Activated CD4-positive, alpha-beta T cell treated with anti-CD3 and anti-CD28 coated beads, Interleukin-2, Interleukin-4, amounts not matched to agents 100 ng/mL and 50 ng/mL, durations not matched to agents 16 hours and 8 hours (primary cell): ENCODE measurements at regions not wholly inside any gene's neighbourhood (a gene's known extent, or its start where the extent isn't known, plus 50 kb on each side); places are given as distances from the start of the nearest gene placed in this dataset.

Experiments used
- DNase-seq: peaks from one replicate; pipeline ENCODE4 v3.0.0-alpha.2; 2020; ENCODE audit warnings: low spot score

DNA sequence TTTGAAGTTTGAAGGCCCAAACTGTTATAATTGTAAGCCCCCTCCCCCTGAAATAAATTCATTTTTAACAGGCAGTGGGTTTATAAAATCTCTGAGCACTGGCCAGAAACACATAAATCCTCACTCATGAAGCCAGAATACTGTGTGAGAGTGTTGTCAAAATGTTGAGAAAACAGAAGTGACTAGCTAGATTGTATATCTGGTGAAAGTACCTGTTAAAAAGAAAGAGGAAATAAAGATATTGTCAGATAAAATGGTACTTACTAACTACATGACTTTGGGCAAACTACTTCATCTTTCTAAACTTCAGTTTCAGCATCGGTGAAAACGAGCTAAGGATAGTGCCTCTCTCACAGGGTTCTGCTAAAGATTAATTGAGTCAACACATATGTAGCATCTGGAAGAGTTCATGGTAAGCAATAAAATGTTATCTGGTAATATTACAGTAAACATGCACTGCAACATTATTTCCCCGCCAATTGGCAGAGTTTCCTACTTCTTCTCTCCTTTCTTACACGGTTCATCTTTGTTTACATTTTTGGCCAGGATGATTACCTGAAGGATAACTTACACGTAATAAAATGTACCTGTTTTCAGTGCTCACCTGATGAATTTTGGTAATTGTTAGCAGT, 202.5 kb upstream of the CHRM2 start:
- no peak for DNase-seq

DNA sequence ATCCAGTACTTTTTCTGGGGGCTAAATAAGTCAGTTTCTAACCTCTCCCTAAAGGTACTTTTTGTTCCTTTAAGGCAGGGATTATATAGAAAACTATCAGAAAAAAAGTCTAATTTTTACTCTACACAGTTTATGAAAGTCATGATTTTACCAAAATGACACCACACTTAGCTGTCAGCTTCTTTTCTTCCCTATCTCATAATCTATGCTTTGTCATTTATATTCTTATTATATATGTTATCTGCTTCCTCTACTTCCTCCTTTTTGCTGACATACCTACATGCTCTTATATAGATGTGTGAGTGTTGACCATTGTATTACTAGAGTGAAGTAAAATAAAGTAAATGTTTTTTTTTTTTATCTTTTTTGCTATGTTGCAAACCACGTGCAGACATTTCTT, 203.9 kb upstream of the CHRM2 start:
- no peak for DNase-seq

DNA sequence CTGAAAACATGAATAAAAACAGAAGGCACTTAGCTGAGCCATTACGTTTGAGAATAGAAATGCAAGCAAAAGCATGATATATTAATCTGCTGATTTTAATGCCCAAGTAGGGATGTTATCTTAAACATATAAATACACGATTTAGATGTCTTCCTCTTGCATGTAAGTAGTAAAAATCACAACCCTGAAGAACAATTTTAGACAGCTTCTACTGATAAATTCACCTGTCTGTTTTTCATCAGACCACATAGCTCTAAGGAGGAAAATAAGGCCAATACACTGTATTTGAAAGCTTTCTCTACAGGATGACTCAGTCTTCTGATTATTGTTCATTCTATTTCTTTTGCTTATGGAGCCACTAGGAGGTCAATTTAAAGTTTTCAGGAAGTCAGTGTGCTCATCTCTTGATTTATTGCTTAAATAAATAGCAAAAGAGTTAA, 210.9 kb upstream of the CHRM2 start:
- DNase-seq: no peak

DNA sequence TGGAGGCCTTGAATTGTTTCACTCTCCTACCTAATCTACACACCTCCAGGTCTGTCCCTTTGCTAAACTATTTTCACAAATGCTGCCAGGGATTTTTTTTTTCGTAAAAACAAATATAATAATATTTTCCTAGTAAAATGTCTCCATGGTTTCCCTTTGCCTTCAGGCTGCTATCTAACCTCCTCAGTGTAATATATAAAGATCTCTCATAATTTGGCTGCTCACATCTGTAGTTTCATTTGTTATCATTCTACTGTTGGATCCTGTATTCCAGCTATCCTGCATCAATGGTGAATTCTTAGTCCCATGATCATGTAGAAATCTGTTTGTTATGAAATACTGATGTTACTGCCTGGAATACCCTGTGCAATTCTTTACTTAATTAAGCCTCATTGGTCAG, 211.9 kb upstream of the CHRM2 start:
- no peak for DNase-seq

DNA sequence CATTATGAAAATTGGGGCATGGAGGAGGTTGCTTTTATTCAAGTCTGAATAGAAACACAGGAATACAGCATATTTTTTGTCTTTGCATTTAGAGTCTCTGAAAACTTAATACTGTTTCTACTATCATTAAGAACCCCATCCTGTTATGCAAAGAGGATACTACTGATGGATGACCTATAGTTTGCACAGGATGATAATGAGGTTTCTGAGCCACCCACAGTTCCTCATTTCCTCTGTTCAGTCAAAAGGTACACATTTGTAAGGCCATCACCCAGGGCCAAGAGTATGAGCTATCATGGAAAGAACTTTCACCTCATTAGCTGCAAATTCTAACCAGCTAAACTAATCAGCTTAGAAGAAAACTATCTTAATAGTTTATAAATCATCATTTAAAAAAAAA, 213.0 kb upstream of the CHRM2 start:
- no peak for DNase-seq

DNA sequence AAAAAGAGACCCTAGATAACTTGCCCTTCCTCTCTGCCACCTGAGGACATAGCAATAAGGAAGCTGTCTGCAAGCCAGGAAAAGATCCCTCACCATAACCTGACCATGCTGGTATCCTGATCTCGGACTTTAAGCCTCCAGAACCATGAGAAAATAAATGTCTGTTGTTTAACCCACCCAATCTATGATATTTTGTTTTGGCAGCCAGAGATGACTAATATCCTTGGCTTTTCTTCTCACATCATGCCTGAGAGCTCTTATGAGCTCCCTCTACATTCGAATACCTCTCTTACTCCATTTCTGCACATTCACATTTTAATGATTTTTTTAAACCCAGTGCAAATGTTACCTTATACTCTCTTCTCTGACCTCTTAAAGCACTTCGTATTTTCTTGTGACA, 214.0 kb upstream of the CHRM2 start:
- no peak for DNase-seq

DNA sequence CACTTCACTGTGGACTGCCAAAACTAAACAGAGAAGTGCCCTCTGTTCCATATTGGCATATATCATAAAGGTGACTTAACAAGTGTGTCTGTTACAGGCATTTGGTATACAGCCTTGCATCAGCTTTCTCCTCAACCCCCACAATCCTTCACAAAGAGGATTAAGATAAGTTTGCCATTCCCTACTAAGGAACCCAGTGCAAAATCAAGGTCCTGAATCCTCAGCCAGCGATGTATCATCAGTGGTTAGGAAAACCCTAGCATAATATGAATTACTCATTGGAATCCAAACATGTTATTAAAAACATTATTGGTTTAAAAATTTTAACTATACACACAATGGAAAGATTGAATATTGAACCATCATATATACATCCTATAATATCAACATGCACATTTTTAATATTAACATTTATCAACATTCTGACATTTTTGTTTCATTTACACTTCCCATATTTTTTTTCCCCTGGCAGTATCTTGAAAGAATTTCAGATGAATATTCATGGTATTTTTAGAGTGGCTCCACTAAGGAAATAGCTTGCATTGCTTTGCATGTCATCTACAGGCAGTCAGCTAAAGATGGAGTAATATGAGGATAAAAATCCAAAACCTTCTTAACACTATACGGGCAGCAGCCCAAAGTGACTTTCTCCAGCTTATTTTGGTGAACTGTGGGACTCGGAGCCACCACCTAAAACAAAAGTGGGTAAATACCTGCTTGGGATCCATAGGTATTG, 215.6 kb upstream of the CHRM2 start:
- no peak for DNase-seq

DNA sequence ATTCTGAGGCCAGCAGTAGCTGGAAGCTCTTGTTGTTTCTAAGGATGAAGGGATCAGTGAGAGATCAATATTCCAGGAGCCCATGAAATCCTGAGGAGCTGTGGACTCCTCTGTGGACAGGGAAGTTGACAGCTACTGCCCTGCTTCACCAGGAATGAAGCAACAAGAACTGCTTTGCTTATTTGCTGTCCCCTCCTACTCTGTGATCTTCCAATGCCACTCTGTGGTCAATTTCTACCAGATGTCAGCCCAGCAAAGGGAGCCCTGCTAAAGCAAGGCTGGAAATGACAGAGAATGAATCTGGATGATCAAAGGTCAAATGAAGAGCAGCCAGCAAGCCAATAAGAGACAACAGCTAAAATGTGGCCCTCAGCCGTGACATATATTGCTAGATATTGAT, 227.5 kb upstream of the CHRM2 start:
- no peak for DNase-seq

DNA sequence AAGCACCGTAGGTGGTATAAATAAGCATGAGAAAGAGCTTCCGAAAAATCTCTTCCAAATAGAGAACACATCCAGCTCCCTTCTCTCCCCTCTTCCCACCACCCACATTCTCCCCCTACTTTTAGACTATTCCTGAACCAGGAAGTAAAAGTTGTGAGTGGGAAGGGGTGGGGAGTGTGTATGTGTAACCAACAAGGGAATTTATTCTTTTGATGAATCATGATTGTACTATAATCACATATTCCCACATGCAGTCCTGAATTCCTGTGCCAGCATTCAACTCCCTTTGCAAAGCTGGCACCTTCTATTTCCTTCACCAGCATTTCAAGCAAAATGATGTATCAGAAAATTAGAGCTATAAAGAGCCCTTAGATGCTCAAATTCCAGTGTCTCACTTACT, 230.6 kb upstream of the CHRM2 start:
- DNase-seq: no peak

DNA sequence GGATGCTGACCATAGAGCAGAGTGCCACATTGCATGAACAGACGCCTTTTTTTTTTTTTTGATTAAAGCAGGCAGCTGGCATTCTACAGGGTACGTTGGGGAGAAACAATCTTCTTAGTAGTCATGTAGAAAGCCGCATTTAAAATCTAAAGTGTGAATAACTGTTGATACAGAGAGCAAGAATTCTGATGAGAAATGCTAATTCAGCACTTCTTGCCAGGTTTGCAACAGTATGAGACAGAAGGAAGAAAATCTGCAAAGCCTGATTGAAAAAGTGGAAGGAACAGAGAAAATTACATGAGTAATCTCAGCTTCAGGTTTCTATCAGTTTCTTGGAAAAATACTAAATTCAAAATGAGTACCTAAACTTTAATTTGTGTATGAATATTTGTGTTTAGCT, 232.7 kb upstream of the CHRM2 start:
- DNase-seq: no peak

DNA sequence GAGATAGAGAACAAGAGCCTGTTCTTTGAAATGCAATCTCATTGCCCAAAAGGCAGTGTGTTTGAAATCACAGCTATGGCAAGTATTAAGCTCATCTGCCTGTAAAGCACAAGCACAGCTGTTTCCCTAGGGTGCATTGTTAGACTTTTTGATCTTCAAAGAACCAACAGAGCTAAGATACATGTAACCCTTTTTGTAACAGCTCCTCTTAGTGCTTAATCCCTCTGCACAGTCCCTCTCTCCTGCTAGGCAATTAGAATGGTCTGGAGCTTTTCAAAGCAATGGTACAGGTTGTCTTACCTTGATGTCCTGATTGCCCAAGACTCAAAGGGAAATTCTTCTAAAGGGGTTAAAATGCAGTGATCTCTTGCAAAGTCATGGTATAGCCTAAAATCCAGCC, 249.6 kb upstream of the CHRM2 start:
- DNase-seq: no peak

DNA sequence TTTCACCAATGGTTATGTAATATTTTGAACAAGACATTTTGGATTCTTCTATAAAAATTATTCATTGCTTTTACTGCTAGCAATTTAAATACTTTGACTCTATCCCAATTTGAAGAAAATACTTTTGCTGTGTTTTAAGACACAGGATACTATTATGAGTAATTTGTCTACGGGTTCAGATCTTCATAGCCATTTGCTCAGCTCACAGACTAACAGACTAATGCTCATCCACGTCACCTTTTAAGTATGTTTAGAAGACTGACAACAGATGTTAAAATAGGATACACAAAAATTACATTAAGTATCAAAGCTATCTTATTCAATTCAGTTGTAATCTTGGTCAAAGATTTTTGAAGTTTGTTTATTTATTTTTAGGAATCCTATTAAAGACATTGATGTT, 251.3 kb upstream of the CHRM2 start:
- DNase-seq: no peak

DNA sequence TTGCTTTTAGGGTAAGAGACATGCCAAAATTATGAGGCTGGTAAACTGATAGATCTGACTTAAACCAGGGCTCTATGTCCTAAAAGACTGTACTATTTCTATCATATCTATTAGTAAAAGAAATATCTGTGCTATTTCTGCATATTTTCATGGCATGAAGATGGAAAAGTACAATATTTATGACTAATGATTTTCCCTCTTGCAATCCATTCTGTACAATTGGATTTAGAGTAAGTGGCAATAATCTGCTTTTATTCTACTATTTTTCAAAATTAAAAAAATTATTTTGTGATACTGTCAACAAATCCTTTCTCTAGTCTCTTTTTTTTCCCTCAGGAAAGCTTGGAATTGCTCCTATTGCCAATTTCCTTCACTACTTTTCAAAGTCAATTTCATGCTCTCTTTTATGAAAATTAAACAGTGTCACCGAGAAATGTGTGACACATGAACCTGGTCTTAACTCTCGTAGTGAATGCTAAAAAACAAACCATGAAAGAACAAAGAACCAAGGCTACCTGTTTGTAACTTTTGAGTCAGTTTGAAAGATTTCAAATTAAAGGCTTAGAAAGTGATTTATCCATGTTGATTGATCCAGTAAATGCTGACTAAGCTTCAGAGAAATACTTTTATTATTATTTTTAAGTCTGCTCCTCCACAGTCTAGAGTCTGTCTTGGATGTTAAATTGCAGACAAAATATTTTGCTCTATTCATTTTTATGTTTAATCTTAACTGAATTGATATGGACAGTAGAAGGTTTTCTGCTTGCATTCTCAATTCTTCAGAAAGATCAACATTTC, 262.7 kb upstream of the CHRM2 start:
- DNase-seq: no peak

DNA sequence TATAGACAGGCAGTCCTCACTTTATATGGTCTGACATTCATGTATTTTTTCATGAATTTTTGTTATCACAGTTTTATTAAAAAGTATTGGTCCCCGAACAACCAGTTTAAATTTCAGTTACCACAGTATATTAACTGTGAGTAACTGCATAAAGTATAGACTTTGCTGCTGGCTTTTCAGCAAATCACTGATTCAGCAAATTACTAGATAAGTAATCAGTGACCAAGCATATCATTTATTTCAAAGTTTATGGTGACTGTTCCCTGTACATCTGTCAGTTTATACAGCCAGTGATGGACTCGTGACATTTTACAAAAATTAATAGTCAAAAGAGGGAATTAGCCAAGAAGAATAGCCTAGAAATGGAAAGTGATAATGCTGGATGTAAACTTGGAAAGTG, 266.7 kb upstream of the CHRM2 start:
- no peak for DNase-seq

DNA sequence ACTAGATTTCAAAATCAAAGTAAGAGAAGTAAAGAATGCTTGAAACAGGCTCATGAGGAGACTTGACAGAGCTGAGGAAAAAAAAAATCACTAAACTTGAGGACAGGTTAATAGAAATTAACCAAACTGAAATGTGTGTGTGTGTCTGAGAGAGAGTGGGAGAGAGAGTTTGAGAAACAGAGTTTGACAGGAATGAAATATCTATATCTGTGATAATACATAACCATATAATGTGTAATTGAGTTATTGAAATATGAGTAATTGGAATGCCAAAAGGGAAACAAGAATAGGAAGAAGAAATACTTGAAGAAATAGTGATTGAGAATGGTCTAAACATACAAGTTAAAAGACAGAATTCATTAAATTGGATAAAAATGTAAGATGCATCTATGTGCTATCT, 268.0 kb upstream of the CHRM2 start:
- DNase-seq: no peak

DNA sequence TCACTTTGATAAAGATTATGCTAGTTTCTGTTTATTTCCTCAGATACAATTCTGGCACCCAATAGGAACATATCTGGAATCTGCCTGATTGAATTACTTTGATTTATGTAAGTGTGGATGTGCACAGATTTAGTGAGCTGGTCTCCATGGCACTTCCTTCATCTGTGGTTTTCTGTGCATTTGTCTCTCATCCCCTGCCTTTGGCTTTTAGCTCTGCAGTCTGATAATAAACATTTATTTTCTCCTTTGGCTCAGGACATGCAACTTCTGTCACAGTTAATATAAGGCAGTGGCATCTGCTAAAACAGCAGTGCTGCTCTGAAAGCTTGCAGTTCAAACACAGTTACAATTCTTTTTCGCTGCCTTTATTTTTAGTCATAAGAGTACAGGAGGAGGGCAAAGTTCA, 273.7 kb upstream of the CHRM2 start:
- no peak for DNase-seq

DNA sequence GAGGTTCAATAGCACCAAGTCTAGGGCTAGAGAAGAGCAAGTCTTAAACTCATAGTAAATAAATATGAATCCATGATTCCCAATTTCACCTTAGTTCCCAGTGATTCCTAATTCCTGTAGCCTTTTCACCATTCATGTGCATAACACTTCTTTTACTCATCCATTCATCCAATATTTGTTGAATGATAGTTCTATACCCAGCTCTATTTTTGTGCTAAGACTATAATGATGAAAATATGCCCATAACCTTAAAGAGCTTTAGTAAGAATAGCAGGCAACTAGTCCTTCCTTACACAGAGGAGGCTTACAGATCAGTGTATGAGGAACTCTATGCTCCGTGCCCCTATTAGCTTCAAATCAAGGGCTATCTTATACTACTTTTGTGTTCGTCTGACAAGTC, 280.2 kb upstream of the CHRM2 start:
- DNase-seq: no peak

DNA sequence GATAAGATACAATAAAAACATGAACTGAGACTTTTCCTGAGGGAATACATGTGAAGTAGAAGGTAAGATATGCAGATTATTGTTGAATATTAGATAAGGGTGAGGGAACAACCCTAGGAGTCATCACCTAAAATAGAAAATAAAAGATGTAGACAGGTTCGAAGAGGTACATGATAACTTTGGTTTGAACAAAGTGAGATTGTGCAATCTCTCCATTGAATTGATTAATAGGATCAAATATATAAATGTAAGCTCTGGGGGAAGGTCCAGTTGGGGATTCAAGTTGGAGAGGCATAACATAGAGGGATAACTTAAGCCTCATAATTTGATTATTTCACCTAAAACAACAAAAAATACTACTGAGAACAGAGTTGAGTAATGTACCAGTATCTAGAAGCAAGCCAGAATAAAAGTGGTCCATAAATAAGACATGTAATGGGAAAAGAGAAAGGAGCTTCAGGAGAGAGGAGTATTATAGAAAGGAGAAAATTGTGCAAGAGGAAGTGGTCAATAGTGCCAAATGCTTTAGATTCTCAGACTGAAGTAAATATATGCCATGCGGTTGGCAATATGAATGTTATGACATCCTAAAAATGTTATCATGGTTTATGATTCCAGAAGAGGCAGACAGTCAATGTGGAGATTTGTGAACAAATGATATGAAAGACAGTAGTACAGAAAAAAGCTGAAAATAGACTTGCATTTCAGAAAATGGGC, 282.3 kb upstream of the CHRM2 start:
- no peak for DNase-seq

DNA sequence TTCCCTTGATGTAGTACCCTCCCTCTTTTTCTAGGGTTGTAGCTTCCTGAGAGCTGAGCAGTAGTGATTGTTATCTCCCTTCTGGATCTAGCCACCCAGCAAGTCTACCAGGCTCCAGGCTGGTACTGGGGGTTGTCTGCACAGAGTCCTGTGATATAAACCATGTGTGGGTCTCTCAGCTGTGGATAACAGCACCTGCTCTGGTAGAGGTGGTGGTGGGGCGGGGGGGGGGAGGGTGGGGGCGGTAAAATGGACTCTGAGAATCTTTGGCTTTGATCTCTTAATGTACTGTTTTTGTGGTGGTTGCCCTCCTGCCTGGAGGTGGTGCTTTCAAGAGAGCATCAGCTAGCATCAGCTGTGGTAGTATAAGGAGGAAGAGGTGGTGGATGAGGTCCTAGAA, 302.0 kb upstream of the CHRM2 start:
- no peak for DNase-seq

DNA sequence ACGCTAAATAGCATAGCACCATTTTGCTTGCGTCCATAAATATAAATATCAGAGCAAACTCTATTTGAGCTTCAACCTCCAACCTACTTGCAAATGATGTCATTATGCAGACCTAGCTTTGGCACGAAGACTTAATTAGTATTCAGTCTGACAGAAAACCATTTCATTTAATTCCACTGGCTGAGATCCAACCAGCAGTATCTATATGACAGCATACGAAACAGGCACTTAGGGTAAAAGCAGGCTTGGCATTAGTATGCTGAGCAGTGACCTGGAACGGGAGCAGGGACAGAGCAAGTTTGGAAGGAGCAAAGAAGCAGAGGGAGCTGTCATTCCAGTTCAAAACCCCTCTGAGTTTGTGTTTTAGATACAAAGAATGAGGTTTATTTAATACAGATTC, 312.5 kb upstream of the CHRM2 start:
- DNase-seq: no peak

DNA sequence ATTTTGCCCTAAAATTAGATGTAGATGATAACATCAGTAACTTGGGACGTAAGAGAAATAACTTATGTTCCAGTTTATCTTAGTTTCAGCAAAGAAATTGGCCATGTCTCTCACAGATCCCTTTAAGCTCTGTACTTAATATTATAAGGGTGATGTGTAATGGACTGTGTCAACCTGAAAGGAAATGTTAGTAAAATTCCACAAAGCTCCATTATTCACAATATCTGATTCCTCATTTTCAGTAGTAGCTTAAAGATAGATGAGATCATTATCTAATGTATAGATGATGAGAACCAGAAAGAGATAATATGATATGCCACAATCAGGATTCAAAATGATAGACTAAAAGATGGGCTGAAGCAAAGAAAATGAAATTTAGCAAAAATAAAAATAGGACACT, 316.8 kb upstream of the CHRM2 start:
- DNase-seq: no peak

DNA sequence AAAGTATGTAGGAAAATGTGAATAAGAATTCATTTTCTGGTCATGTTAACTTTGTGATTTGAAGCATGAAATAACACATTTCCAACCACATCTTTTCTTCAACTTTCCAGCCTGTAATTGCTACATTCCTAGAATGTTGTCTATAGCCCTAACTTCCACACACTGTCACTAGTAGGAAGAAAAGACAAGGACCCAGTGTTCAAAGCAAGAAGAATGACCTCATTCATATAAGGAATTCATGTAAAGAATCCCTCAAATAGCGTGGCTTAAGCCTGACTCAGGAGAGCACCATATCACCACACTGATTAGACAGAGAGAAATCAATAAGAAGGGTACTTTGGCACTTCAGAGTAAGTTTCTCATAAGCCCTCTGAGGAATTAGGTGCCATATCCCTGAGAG, 318.7 kb upstream of the CHRM2 start:
- DNase-seq: no peak

DNA sequence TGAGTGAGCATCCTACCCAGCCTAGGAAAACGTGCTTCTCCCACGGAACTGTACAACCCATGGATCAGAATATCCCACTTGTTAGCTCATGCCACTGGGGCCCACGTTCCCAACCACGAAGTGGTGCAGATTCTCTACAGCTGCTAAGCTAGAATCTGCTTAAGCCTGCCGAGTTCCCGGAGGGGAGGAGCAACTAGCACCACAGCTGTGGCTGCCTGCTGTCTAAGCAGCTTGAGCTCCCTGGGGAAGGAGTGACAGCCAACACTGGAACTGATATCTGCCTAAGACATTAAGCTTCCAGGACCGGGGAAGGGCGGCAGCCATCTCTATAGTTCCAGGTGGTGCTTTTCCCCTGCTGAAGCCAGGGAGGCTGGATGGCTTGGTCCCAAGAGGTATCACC, 334.7 kb upstream of the CHRM2 start:
- DNase-seq: no peak
